OCI-LY1 (cell line): ENCODE measurements at regions not wholly inside any gene's neighbourhood (a gene's known extent, or its start where the extent isn't known, plus 50 kb on each side); places are given as distances from the start of the nearest gene placed in this dataset.
A peak's percentile ranks its signal among the peaks of the same experiment; 100 is the strongest.

Experiments
- H2AFZ ChIP-seq: fragments of 200-600 bp; sonication (generic), shearing (Covaris generic); 2 replicates; pipeline ENCODE4 v1.6.0; 2014; ENCODE audit warnings: antibody characterized with exemption, mild to moderate bottlenecking, low read length
- H3F3A ChIP-seq: fragments of 200-600 bp; sonication (generic), shearing (Covaris generic); 2 replicates; pipeline ENCODE4 v1.6.0; 2014; ENCODE audit warnings: mild to moderate bottlenecking, antibody characterized with exemption, low read length, moderate library complexity; ENCODE audit not compliant: insufficient read depth
- H3K27ac ChIP-seq: fragments of 200-600 bp; sonication (generic); 2 replicates; pipeline ENCODE4 v1.5.1; 2014; ENCODE audit warnings: low read length, mixed run types, mild to moderate bottlenecking, low read depth; ENCODE audit not compliant: poor library complexity, severe bottlenecking
- H3K27me3 ChIP-seq: fragments of 200-600 bp; sonication (generic); 2 replicates; pipeline ENCODE4 v1.6.0; 2014; ENCODE audit warnings: antibody characterized with exemption, mild to moderate bottlenecking, low read length, moderate library complexity; ENCODE audit not compliant: insufficient read depth
- H3K36me3 ChIP-seq: fragments of 200-600 bp; sonication (generic); 2 replicates; pipeline ENCODE4 v1.6.1; 2014; ENCODE audit warnings: mild to moderate bottlenecking, antibody characterized with exemption, low read length, moderate library complexity, mixed read lengths; ENCODE audit not compliant: insufficient read depth
- H3K4me1 ChIP-seq: fragments of 200-600 bp; sonication (generic); 2 replicates; pipeline ENCODE4 v1.5.1; 2014; ENCODE audit warnings: mild to moderate bottlenecking, low read length, moderate library complexity; ENCODE audit not compliant: insufficient read depth, severe bottlenecking
- H3K4me2 ChIP-seq: fragments of 200-600 bp; sonication (generic), shearing (Covaris generic); 2 replicates; pipeline ENCODE4 v1.6.1; 2014; ENCODE audit warnings: low read length
- H3K4me3 ChIP-seq: fragments of 200-600 bp; sonication (generic); 2 replicates; pipeline ENCODE4 v1.5.1; 2014; ENCODE audit warnings: low read length, low read depth, mild to moderate bottlenecking, mixed read lengths; ENCODE audit not compliant: poor library complexity, severe bottlenecking
- H3K79me2 ChIP-seq: fragments of 200-600 bp; shearing (Covaris generic); 2 replicates; pipeline ENCODE4 v1.6.1; 2016; ENCODE audit warnings: mixed run types, low read length, mixed read lengths; ENCODE audit not compliant: insufficient read depth
- H3K9ac ChIP-seq: fragments of 200-600 bp; sonication (generic), shearing (Covaris generic); 2 replicates; pipeline ENCODE4 v1.6.1; 2014; ENCODE audit warnings: mild to moderate bottlenecking, low read length, mixed read lengths
- H3K9me2 ChIP-seq: fragments of 200-600 bp; sonication (generic), shearing (Covaris generic); 2 replicates; pipeline ENCODE4 v1.6.1; 2014; ENCODE audit warnings: low read depth, mild to moderate bottlenecking, low read length, mixed read lengths
- H3K9me3 ChIP-seq: fragments of 200-600 bp; shearing (Covaris generic); 2 replicates; pipeline ENCODE4 v1.6.1; 2014; ENCODE audit warnings: low read length, mixed read lengths
- H4K20me1 ChIP-seq: fragments of 200-600 bp; sonication (generic), shearing (Covaris generic); 2 replicates; pipeline ENCODE4 v1.6.0; 2016; ENCODE audit warnings: mild to moderate bottlenecking, low read length; ENCODE audit not compliant: insufficient read depth
- EZH2 ChIP-seq: fragments of 200-600 bp; sonication (generic), shearing (Covaris generic); IDR thresholded peaks from 2 replicates; pipeline ENCODE4 v1.8.0; 2017; ENCODE audit warnings: borderline replicate concordance, mixed run types, mild to moderate bottlenecking, antibody characterized with exemption, low read length, moderate library complexity, mixed read lengths
- TF ChIP-seq, protein P1 (sequence below): fragments of 200-600 bp; sonication (generic), shearing (Covaris generic); IDR thresholded peaks from 2 replicates; pipeline ENCODE4 v1.5.1; 2017; ENCODE audit warnings: mild to moderate bottlenecking, antibody characterized with exemption, low read length, moderate library complexity, mixed read lengths

DNA sequence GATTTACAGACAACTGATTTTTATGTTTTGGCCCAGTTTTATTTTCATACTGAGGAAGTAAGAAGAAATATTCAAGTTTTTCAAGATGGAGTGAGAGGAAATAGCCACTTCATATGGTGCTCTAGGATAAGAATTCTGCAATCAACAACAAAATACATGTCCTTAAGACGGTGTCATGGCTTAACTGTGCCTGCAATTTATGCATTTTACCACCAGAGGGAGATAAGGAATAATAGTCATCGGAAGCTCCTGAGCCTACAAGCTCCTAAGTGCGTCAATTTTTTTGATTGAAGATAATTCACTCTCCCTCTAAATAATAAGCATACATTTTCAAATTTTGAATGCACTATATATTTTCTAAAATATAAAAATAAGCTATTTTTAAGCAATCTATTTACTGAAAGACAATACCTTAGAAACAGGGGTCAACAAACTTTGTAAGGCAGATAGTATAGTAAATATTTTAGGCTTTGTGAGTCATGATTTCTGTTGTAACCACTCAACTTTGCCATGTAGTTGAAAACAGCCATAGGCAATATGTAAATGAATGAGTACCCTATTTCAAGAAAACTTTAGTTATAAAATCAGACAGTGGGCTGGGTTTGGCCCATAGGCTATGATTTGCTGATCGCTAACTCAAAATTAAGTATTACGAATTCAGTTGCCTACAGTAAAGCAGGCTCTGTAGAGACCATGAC lies 230.9 kb upstream of the DTNBP1 start:
- Histone ChIP-seq H3K9me3 (no peaks in the 10 kb centered on the region), H4K20me1 (no peaks in the 10 kb centered on the region), H3F3A (no peaks in the 10 kb centered on the region), H3K27me3 (no peaks in the 10 kb centered on the region), H2AFZ (no peak overlapping the region), H3K4me2 (no peak overlapping the region), H3K36me3 (no peaks in the 10 kb centered on the region), H3K79me2 (no peaks in the 10 kb centered on the region), H3K4me3 (no peak overlapping the region), H3K27ac (no peak overlapping the region), H3K9ac (no peak overlapping the region), H3K4me1 (peaks cover 30% of the 10 kb centered on the region), H3K9me2 (no peaks in the 10 kb centered on the region)
- TF ChIP-seq EZH2: no peak
- TF ChIP-seq, protein P1, sequence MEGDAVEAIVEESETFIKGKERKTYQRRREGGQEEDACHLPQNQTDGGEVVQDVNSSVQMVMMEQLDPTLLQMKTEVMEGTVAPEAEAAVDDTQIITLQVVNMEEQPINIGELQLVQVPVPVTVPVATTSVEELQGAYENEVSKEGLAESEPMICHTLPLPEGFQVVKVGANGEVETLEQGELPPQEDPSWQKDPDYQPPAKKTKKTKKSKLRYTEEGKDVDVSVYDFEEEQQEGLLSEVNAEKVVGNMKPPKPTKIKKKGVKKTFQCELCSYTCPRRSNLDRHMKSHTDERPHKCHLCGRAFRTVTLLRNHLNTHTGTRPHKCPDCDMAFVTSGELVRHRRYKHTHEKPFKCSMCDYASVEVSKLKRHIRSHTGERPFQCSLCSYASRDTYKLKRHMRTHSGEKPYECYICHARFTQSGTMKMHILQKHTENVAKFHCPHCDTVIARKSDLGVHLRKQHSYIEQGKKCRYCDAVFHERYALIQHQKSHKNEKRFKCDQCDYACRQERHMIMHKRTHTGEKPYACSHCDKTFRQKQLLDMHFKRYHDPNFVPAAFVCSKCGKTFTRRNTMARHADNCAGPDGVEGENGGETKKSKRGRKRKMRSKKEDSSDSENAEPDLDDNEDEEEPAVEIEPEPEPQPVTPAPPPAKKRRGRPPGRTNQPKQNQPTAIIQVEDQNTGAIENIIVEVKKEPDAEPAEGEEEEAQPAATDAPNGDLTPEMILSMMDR: peak; percentile 65

DNA sequence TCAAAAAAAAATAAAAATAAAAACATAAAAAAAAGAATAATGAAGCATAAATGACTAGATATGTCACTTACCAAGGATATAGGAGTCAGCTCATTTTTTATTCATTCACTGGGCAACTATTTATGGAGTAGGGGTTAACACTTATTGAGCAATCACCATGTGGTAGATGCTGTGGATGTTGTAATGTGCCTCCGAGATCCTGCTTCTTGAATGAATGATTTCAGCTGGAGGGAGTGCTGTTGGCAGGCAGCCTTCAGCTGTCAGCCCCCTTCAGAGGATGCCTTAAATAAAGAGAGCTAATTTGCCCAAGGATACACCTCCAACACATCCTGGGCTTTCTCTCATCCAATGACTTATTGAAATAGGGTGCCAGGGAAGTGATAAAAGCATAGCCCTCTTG lies 229.5 kb upstream of the DTNBP1 start:
- no peak overlapping the region for H3K4me2 ChIP-seq
- no peak overlapping the region for H3K9ac ChIP-seq
- H2AFZ ChIP-seq: no peak overlapping the region
- H3K36me3 ChIP-seq: no peaks in the 10 kb centered on the region
- no peak overlapping the region for H3K27ac ChIP-seq
- H4K20me1 ChIP-seq: no peaks in the 10 kb centered on the region
- H3F3A ChIP-seq: no peaks in the 10 kb centered on the region; the same call in 1 of the 2 replicates
- H3K9me2 ChIP-seq: no peaks in the 10 kb centered on the region
- no peaks in the 10 kb centered on the region for H3K9me3 ChIP-seq
- H3K4me1 ChIP-seq: peaks cover 33% of the 10 kb centered on the region
- TF ChIP-seq, protein P1: no peak
- no peak for TF ChIP-seq EZH2
- no peaks in the 10 kb centered on the region for H3K79me2 ChIP-seq
- no peaks in the 10 kb centered on the region for H3K27me3 ChIP-seq
- H3K4me3 ChIP-seq: no peak overlapping the region

DNA sequence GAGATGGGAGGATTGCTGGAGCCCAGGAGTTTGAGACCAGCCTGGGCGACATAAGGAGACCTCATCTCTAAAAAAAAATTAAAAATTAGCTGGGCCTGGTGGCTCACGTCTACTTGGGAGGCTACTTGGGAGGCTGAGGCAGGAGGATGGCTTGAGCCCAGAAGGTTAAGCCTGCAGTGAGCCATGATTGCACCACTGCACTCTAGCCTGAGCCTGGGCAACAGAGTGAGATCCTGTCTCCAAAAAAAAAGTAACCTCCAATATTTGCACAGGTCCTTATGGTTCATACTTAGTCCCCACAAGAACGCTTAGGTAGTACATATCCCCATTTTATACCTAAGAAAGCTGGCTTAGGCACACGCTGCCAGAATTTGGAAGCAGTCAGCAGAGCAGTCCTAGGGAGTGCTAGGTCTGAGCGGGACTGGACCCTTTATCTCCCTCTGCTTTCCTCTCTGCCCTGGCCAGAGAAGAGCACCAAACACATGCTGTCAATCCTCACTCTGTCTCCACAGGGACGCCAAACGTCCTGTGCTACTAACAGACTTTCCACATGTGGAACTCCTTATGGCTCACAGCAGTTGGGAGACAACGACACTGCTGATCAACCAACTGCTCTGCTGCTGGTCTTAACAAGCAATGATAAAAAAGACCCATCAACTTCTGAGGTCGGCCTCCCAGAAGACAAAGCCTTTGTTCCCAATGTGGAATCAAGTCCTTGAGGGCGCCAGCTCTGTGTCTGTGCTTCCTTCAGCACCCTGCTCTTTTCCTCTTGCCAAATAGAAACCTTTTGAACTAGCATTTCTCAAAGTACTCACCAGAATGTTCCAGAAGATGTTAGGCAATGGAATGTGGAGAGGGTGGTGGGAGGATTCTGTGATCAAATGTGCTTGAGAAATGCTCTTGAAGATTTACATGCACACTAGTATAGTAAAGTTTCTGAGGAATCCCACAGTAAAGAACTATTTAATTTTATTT lies 226.3 kb upstream of the DTNBP1 start:
- H3K27ac ChIP-seq: no peak overlapping the region
- H3K9ac ChIP-seq: no peak overlapping the region
- no peaks in the 10 kb centered on the region; the same call in 1 of the 2 replicates for H3F3A ChIP-seq
- no peaks in the 10 kb centered on the region for H3K79me2 ChIP-seq
- H3K4me2 ChIP-seq: no peak overlapping the region
- no peaks in the 10 kb centered on the region; the same call in 1 of the 2 replicates for H3K9me3 ChIP-seq
- no peaks in the 10 kb centered on the region for H4K20me1 ChIP-seq
- no peak overlapping the region for H3K4me3 ChIP-seq
- peaks cover 11% of the 10 kb centered on the region for H3K4me1 ChIP-seq
- H3K36me3 ChIP-seq: no peaks in the 10 kb centered on the region
- TF ChIP-seq EZH2: no peak
- TF ChIP-seq, protein P1: no peak
- H3K27me3 ChIP-seq: no peaks in the 10 kb centered on the region
- no peaks in the 10 kb centered on the region for H3K9me2 ChIP-seq
- no peak overlapping the region for H2AFZ ChIP-seq
